ENCODE measurements at regions not wholly inside any gene's neighbourhood (a gene's known extent, or its start where the extent isn't known, plus 50 kb on each side); places are given as distances from the start of the nearest gene placed in this dataset.
"Not testable (repeated sequence)": the region's sequence is repeated elsewhere in the genome, so short reads cannot be mapped to it uniquely, and the experiment has no call there.

- DNase-seq (ENCODE audit: low read depth): no peak
- TF ChIP-seq CTCF (IDR thresholded peaks at IDR 0.05; ENCODE audit: control insufficient read depth, extremely low read depth, insufficient read depth): no peak
- H3K4me3 ChIP-seq (ENCODE audit: low read depth, low read length): no peak overlapping the region
These were observed 800.9 kb downstream of the TMEM121 start for GRCh38 chr14:106327234-106327633.

- not testable (repeated sequence) for DNase-seq (ENCODE audit: low read depth); H3K4me3 ChIP-seq (ENCODE audit: low read depth, low read length)
These were observed 801.4 kb downstream of the TMEM121 start for GRCh38 chr14:106327702-106328353.

GRCh38 chr14:106329243-106329642, 802.9 kb downstream of the TMEM121 start:
- DNase-seq (ENCODE audit: low read depth): not testable (repeated sequence)

GRCh38 chr14:106329987-106330774, 803.8 kb downstream of the TMEM121 start:
- not testable (repeated sequence) for H3K4me3 ChIP-seq (ENCODE audit: low read depth, low read length); DNase-seq (ENCODE audit: low read depth)

More at GRCh38 chr14:106329243-106329642, 802.9 kb downstream of the TMEM121 start:
- H3K4me3 ChIP-seq (ENCODE audit: low read depth, low read length): not testable (repeated sequence)

GRCh38 chr14:106334428-106335109, 808.2 kb downstream of the TMEM121 start:
- DNase-seq (ENCODE audit: low read depth); H3K4me3 ChIP-seq (ENCODE audit: low read depth, low read length): not testable (repeated sequence)
- peak; percentile 67 for TF ChIP-seq CTCF (IDR thresholded peaks at IDR 0.05; ENCODE audit: control insufficient read depth, extremely low read depth, insufficient read depth)

GRCh38 chr14:106335110-106335429, 808.7 kb downstream of the TMEM121 start:
- not testable (repeated sequence) for DNase-seq (ENCODE audit: low read depth); H3K4me3 ChIP-seq (ENCODE audit: low read depth, low read length)

- not testable (repeated sequence) for DNase-seq (ENCODE audit: low read depth); H3K4me3 ChIP-seq (ENCODE audit: low read depth, low read length)
These were observed 812.4 kb downstream of the TMEM121 start for GRCh38 chr14:106338775-106339174.

- H3K4me3 ChIP-seq (ENCODE audit: low read depth, low read length); DNase-seq (ENCODE audit: low read depth): not testable (repeated sequence)
These were observed 814.3 kb downstream of the TMEM121 start for GRCh38 chr14:106340658-106341057.

GRCh38 chr14:106341161-106341560, 814.8 kb downstream of the TMEM121 start:
- H3K4me3 ChIP-seq (ENCODE audit: low read depth, low read length); DNase-seq (ENCODE audit: low read depth): not testable (repeated sequence)

- TF ChIP-seq CTCF (IDR thresholded peaks at IDR 0.05; ENCODE audit: control insufficient read depth, extremely low read depth, insufficient read depth): no peak
- DNase-seq (ENCODE audit: low read depth): no peak
- H3K4me3 ChIP-seq (ENCODE audit: low read depth, low read length): no peak overlapping the region
These were observed 817.2 kb downstream of the TMEM121 start for GRCh38 chr14:106343626-106344025.

- DNase-seq (ENCODE audit: low read depth); H3K4me3 ChIP-seq (ENCODE audit: low read depth, low read length): not testable (repeated sequence)
These were observed 817.8 kb downstream of the TMEM121 start for GRCh38 chr14:106344065-106344614.

GRCh38 chr14:106344791-106345479, 818.6 kb downstream of the TMEM121 start:
- H3K4me3 ChIP-seq (ENCODE audit: low read depth, low read length); DNase-seq (ENCODE audit: low read depth): not testable (repeated sequence)
